ENCODE measurements at regions not wholly inside any gene's neighbourhood (a gene's known extent, or its start where the extent isn't known, plus 50 kb on each side); places are given as distances from the start of the nearest gene placed in this dataset.

DNA sequence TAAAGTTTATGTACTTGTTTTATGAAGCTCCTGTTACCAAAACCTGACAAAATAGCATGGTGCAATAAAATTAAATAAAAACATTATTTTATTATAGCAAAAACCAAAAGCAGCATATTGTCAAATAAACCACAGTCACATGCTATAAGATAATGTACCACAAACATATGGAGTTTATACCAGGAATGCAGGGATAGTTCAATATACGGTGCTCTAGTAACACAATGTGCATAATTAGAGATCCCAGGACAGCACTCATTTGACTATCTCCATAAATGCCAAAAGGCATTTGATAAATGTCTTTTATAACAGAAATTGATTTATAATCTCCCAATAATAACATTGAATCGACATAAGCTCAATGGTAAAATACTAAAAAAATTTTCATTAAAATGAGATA is 402.0 kb downstream of the RND3 start:
- Histone ChIP-seq H3K27me3 (ENCODE audit: insufficient read depth, low read length, poor library complexity, severe bottlenecking) (no peaks in the 10 kb centered on the region), H3K36me3 (ENCODE audit: insufficient read depth, low read length) (no peaks in the 10 kb centered on the region), H3K4me2 (ENCODE audit: low read depth, low read length, poor library complexity, severe bottlenecking) (no peak overlapping the region), H3K9me3 (ENCODE audit: insufficient read depth, low read depth, low read length) (no peaks in the 10 kb centered on the region), H2AFZ (ENCODE audit: low read length) (no peak overlapping the region), H3K4me3 (ENCODE audit: low read length, poor library complexity, severe bottlenecking) (no peak overlapping the region), H4K20me1 (ENCODE audit: insufficient read depth, low read length, poor library complexity, severe bottlenecking) (no peaks in the 10 kb centered on the region), H3K79me2 (ENCODE audit: insufficient read depth, low read length) (no peaks in the 10 kb centered on the region), H3K9me2 (replicated peaks; ENCODE audit: low read depth, low read length) (no peaks in the 10 kb centered on the region), H3F3A (ENCODE audit: low read depth) (no peaks in the 10 kb centered on the region), H3K4me1 (ENCODE audit: insufficient read depth, low read length, poor library complexity, severe bottlenecking) (no peaks in the 10 kb centered on the region), H3K9ac (ENCODE audit: low read depth, low read length, poor library complexity, severe bottlenecking) (no peak overlapping the region)
- no peak for TF ChIP-seq EZH2phosphoT487 (IDR thresholded peaks at IDR 0.05; ENCODE audit: borderline replicate concordance)
- TF ChIP-seq, protein P1, sequence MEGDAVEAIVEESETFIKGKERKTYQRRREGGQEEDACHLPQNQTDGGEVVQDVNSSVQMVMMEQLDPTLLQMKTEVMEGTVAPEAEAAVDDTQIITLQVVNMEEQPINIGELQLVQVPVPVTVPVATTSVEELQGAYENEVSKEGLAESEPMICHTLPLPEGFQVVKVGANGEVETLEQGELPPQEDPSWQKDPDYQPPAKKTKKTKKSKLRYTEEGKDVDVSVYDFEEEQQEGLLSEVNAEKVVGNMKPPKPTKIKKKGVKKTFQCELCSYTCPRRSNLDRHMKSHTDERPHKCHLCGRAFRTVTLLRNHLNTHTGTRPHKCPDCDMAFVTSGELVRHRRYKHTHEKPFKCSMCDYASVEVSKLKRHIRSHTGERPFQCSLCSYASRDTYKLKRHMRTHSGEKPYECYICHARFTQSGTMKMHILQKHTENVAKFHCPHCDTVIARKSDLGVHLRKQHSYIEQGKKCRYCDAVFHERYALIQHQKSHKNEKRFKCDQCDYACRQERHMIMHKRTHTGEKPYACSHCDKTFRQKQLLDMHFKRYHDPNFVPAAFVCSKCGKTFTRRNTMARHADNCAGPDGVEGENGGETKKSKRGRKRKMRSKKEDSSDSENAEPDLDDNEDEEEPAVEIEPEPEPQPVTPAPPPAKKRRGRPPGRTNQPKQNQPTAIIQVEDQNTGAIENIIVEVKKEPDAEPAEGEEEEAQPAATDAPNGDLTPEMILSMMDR (conservative IDR thresholded peaks at IDR 0.05; ENCODE audit: low read length) = no peak

DNA sequence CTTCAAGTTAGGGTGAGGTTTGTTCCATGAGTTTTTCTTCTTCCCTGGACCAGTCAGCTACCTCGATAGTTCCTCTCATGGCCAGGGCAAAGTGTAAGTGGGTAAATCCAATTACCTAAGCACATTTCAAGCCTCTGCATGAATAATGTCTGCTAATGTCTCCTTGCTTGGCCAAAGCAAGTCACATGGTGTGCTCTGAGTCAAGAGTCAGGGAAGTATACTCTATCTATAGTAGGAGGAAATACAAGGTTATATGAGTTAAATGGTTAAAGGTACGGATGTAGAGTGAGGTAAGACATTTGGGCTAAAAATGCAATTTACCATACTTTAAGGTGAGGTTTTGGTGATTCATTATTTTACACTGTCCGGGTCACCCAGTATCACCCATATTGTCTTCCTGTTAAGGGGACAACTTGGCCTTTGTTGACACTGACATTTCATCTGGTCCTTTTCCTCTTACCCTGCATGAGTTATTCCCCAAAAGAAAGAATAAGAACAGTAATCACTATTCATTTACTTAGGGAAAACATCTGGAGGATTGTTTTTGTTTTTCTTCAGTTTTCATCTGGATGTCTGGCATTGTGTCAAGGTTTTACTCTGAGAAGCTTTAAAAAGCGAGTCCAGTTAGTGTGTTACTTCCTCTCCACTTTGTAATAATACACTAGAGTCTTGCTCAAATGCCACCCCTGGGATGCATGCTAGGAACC is 405.5 kb downstream of the RND3 start:
- Histone ChIP-seq H3K4me3 (ENCODE audit: low read length, poor library complexity, severe bottlenecking) (no peak overlapping the region), H3K9me2 (replicated peaks; ENCODE audit: low read depth, low read length) (no peaks in the 10 kb centered on the region), H3K4me1 (ENCODE audit: insufficient read depth, low read length, poor library complexity, severe bottlenecking) (no peaks in the 10 kb centered on the region), H3K27me3 (ENCODE audit: insufficient read depth, low read length, poor library complexity, severe bottlenecking) (no peaks in the 10 kb centered on the region), H3K4me2 (ENCODE audit: low read depth, low read length, poor library complexity, severe bottlenecking) (no peak overlapping the region), H2AFZ (ENCODE audit: low read length) (no peak overlapping the region), H3F3A (ENCODE audit: low read depth) (no peaks in the 10 kb centered on the region), H3K79me2 (ENCODE audit: insufficient read depth, low read length) (no peaks in the 10 kb centered on the region), H3K36me3 (ENCODE audit: insufficient read depth, low read length) (no peaks in the 10 kb centered on the region), H4K20me1 (ENCODE audit: insufficient read depth, low read length, poor library complexity, severe bottlenecking) (no peaks in the 10 kb centered on the region), H3K9ac (ENCODE audit: low read depth, low read length, poor library complexity, severe bottlenecking) (no peak overlapping the region), H3K9me3 (ENCODE audit: insufficient read depth, low read depth, low read length) (no peaks in the 10 kb centered on the region)
- TF ChIP-seq EZH2phosphoT487 (IDR thresholded peaks at IDR 0.05; ENCODE audit: borderline replicate concordance) = no peak
- TF ChIP-seq, protein P1 (conservative IDR thresholded peaks at IDR 0.05; ENCODE audit: low read length) = no peak

DNA sequence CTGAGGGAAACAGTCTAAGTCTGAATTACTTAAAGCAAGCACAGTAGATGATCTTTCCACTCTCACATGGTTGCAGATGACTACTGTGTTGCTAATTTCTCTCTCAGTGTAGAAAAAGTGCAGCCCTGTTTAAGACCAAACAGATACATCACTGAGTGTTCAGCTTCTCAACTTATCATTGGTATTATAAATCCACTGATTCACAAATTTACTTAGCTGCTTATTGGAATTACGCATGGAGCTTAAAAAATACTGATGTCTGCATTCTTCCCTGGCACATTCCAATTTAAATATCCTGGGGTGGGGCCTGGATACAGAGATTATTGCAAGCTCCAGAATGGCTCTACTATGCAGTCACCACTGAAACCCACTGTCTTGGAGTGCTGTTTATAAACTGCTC is 411.2 kb downstream of the RND3 start:
- H3F3A ChIP-seq (ENCODE audit: low read depth) = no peaks in the 10 kb centered on the region
- H3K4me2 ChIP-seq (ENCODE audit: low read depth, low read length, poor library complexity, severe bottlenecking) = no peak overlapping the region
- no peak overlapping the region for H3K9ac ChIP-seq (ENCODE audit: low read depth, low read length, poor library complexity, severe bottlenecking)
- no peaks in the 10 kb centered on the region for H3K27me3 ChIP-seq (ENCODE audit: insufficient read depth, low read length, poor library complexity, severe bottlenecking)
- H3K4me1 ChIP-seq (ENCODE audit: insufficient read depth, low read length, poor library complexity, severe bottlenecking) = no peaks in the 10 kb centered on the region
- H4K20me1 ChIP-seq (ENCODE audit: insufficient read depth, low read length, poor library complexity, severe bottlenecking) = no peaks in the 10 kb centered on the region
- no peaks in the 10 kb centered on the region for H3K9me3 ChIP-seq (ENCODE audit: insufficient read depth, low read depth, low read length)
- H3K9me2 ChIP-seq (replicated peaks; ENCODE audit: low read depth, low read length) = no peaks in the 10 kb centered on the region
- no peak overlapping the region for H2AFZ ChIP-seq (ENCODE audit: low read length)
- no peak overlapping the region for H3K4me3 ChIP-seq (ENCODE audit: low read length, poor library complexity, severe bottlenecking)
- H3K36me3 ChIP-seq (ENCODE audit: insufficient read depth, low read length) = no peaks in the 10 kb centered on the region
- TF ChIP-seq, protein P1 (conservative IDR thresholded peaks at IDR 0.05; ENCODE audit: low read length) = no peak
- no peak for TF ChIP-seq EZH2phosphoT487 (IDR thresholded peaks at IDR 0.05; ENCODE audit: borderline replicate concordance)
- no peaks in the 10 kb centered on the region for H3K79me2 ChIP-seq (ENCODE audit: insufficient read depth, low read length)

Measured in Loucy (cell line).